ENCODE measurements at regions not wholly inside any gene's neighbourhood (a gene's known extent, or its start where the extent isn't known, plus 50 kb on each side); places are given as distances from the start of the nearest gene placed in this dataset.

- no peak overlapping the region for H3K4me3 ChIP-seq
- no peak overlapping the region for H3K27ac ChIP-seq
- DNase-seq = no peak
- WGBS, 5 donors = 66 to 81% (median 72%) methylated on average over 8 of the region's 8 CpGs
- no peaks in the 10 kb centered on the region for H3K36me3 ChIP-seq
- intact Hi-C loops (cut with DNase I; ENCODE audit: low total_unique reads) = no loop called here
- TF ChIP-seq EP300 (IDR thresholded peaks at IDR 0.05) (no peak), POLR2AphosphoS5 (IDR thresholded peaks at IDR 0.05) (no peak), POLR2A (IDR thresholded peaks at IDR 0.05) (no peak)
- TF ChIP-seq, protein P1, sequence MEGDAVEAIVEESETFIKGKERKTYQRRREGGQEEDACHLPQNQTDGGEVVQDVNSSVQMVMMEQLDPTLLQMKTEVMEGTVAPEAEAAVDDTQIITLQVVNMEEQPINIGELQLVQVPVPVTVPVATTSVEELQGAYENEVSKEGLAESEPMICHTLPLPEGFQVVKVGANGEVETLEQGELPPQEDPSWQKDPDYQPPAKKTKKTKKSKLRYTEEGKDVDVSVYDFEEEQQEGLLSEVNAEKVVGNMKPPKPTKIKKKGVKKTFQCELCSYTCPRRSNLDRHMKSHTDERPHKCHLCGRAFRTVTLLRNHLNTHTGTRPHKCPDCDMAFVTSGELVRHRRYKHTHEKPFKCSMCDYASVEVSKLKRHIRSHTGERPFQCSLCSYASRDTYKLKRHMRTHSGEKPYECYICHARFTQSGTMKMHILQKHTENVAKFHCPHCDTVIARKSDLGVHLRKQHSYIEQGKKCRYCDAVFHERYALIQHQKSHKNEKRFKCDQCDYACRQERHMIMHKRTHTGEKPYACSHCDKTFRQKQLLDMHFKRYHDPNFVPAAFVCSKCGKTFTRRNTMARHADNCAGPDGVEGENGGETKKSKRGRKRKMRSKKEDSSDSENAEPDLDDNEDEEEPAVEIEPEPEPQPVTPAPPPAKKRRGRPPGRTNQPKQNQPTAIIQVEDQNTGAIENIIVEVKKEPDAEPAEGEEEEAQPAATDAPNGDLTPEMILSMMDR (IDR thresholded peaks at IDR 0.05) = no peak
- H3K27me3 ChIP-seq = no peaks in the 10 kb centered on the region
- no peaks in the 10 kb centered on the region for H3K9me3 ChIP-seq
- no peaks in the 10 kb centered on the region for H3K4me1 ChIP-seq
Observed at GRCh38 chr18:51417643-51418483, 220.4 kb upstream of the MEX3C start.

DNA sequence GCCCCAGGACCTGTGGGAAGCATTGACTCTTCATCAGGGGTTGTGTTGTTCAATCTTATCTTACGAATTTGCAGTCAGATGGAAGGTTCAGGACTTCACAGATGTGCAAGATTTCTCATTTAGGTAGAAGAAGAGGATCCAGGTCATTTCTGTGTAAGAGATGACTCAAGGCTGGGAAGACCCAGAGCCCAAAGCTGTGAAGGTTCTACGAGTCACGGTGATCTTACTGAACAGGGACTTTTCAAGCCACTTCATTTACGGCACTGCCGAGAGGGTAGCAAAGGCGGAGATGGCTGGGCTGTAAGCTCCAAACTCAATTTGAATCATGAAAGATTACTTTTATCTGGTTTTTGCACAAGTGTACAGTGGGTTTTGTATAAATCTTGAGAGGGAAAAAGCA is 228.0 kb upstream of the MEX3C start:
- intact Hi-C loops (cut with DNase I; ENCODE audit: low total_unique reads) = no loop called here
- WGBS, 5 donors = 60 to 84% (median 71%) methylated on average over 6 of the region's 6 CpGs

GRCh38 chr18:51425889-51426288 is 228.4 kb upstream of the MEX3C start:
- no peaks in the 10 kb centered on the region for H3K27me3 ChIP-seq
- peak in 1 of 2 donors; percentile 37 for DNase-seq
- H3K27ac ChIP-seq = no peak overlapping the region
- intact Hi-C loops (cut with DNase I; ENCODE audit: low total_unique reads) = no loop called here
- H3K9me3 ChIP-seq = no peaks in the 10 kb centered on the region
- 58 to 80% (median 63%) methylated on average over 3 of the region's 3 CpGs for WGBS, 5 donors
- H3K36me3 ChIP-seq = no peaks in the 10 kb centered on the region
- no peaks in the 10 kb centered on the region for H3K4me1 ChIP-seq
- no peak for TF ChIP-seq POLR2A (IDR thresholded peaks at IDR 0.05)
- TF ChIP-seq, protein P1 (IDR thresholded peaks at IDR 0.05) = no peak
- TF ChIP-seq POLR2AphosphoS5 (IDR thresholded peaks at IDR 0.05) = no peak
- no peak for TF ChIP-seq EP300 (IDR thresholded peaks at IDR 0.05)
- no peak overlapping the region for H3K4me3 ChIP-seq

More for the DNA sequence above, 228.0 kb upstream of the MEX3C start:
- DNase-seq = no peak
- no peaks in the 10 kb centered on the region for H3K36me3 ChIP-seq
- no peaks in the 10 kb centered on the region for H3K4me1 ChIP-seq
- H3K4me3 ChIP-seq = no peak overlapping the region
- TF ChIP-seq, protein P1 (IDR thresholded peaks at IDR 0.05) = no peak
- TF ChIP-seq EP300 (IDR thresholded peaks at IDR 0.05) = no peak
- TF ChIP-seq POLR2AphosphoS5 (IDR thresholded peaks at IDR 0.05) = no peak
- no peak for TF ChIP-seq POLR2A (IDR thresholded peaks at IDR 0.05)
- no peaks in the 10 kb centered on the region for H3K9me3 ChIP-seq
- no peaks in the 10 kb centered on the region for H3K27me3 ChIP-seq
- H3K27ac ChIP-seq = no peak overlapping the region

DNA sequence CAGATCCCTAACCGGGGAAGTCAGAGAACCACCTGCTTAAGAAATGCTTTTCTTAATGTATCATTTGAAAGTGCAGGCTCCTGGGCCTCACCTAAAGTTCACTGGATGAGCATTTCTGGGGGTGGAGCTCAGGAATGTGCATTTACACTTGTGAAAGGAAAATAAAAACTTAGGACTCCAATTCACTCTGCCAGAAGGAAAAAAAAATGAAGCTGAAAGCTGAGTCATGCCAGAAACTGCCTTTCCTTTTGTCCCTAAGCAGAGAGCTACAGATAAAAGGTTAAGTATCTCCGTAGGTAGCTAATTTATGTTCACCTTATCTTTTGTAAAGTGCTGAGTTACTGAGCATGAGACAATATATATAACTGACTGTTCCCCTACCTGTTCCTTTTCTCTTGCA is 229.5 kb upstream of the MEX3C start:
- Histone ChIP-seq H3K36me3 (no peaks in the 10 kb centered on the region), H3K4me1 (no peaks in the 10 kb centered on the region), H3K4me3 (no peak overlapping the region), H3K9me3 (no peaks in the 10 kb centered on the region), H3K27ac (no peak overlapping the region), H3K27me3 (no peaks in the 10 kb centered on the region)
- TF ChIP-seq, protein P1 (IDR thresholded peaks at IDR 0.05) = no peak
- TF ChIP-seq POLR2AphosphoS5 (IDR thresholded peaks at IDR 0.05) (no peak), POLR2A (IDR thresholded peaks at IDR 0.05) (no peak), EP300 (IDR thresholded peaks at IDR 0.05) (no peak)
- intact Hi-C loops (cut with DNase I; ENCODE audit: low total_unique reads) = no loop called here
- DNase-seq = peak in 1 of 2 donors; percentile 21
- 36 to 51% (median 46%) methylated on average over 2 of the region's 2 CpGs for WGBS, 5 donors

All from stomach (tissue), 8 donors.